Cardiac muscle cell (in vitro differentiated cells and primary cell): ENCODE measurements at regions not wholly inside any gene's neighbourhood (a gene's known extent, or its start where the extent isn't known, plus 50 kb on each side); places are given as distances from the start of the nearest gene placed in this dataset.
"Not testable (repeated sequence)": the region's sequence is repeated elsewhere in the genome, so short reads cannot be mapped to it uniquely, and the experiment has no call there.

Source experiments
- DNase-seq, 2 donors: peaks; one replicate each; pipeline versions ENCODE4 v3.0.0 to v3.0.0-alpha.2; 2010 to 2017; ENCODE audit warnings: low read depth in 1 of 2, low spot score in 1 of 2
- H3K27ac ChIP-seq: fragments of 200-600 bp; sonication (generic); 2 replicates; pipeline ENCODE4 v1.5.1; 2016
- H3K27me3 ChIP-seq: fragments of 200-600 bp; sonication (generic); 2 replicates; pipeline ENCODE4 v1.6.0; 2016; ENCODE audit warnings: control low read depth
- H3K36me3 ChIP-seq: fragments of 200-600 bp; sonication (generic); 2 replicates; pipeline ENCODE4 v1.5.1; 2016; ENCODE audit warnings: control low read depth
- H3K4me1 ChIP-seq: fragments of 200-600 bp; sonication (generic); 2 replicates; pipeline ENCODE4 v1.8.1; 2017; ENCODE audit warnings: low read depth, mild to moderate bottlenecking, mixed run types
- H3K4me3 ChIP-seq: fragments of 200-600 bp; sonication (generic); 2 replicates; pipeline ENCODE4 v1.5.1; 2016; ENCODE audit warnings: mild to moderate bottlenecking
- H3K9me3 ChIP-seq: fragments of 200-600 bp; sonication (generic); 2 replicates; pipeline ENCODE4 v1.5.1; 2017; ENCODE audit warnings: low read depth, mild to moderate bottlenecking, control low read depth
- TF ChIP-seq, protein P1 (sequence below): IDR thresholded peaks from 2 replicates; pipeline ENCODE4 v1.5.1; 2012; ENCODE audit warnings: low read depth, mild to moderate bottlenecking, low read length

DNA sequence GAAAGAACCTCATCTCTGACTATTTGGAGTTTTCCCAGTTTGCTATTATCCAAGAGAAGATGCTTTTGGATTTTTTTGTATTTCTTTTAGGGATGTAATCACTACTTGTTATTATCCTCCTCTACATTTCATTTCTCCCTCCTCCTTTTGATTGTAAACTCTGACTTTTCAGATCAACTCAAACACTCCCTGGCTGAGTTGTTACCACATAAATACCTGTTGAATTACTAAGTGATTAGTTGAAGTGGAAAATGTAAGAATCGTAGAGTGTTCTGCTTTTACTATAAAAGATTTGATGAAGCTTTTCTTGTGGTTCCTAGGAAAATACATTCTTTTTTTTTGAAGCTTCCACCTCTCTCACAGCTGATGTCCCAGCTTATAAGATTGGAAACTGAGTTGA, 164.1 kb upstream of the C1GALT1 start:
- Histone ChIP-seq H3K27ac (no peak overlapping the region), H3K36me3 (no peaks in the 10 kb centered on the region), H3K4me1 (no peaks in the 10 kb centered on the region), H3K27me3 (no peaks in the 10 kb centered on the region), H3K9me3 (no peaks in the 10 kb centered on the region), H3K4me3 (no peak overlapping the region)
- no peak for DNase-seq
- TF ChIP-seq, protein P1, sequence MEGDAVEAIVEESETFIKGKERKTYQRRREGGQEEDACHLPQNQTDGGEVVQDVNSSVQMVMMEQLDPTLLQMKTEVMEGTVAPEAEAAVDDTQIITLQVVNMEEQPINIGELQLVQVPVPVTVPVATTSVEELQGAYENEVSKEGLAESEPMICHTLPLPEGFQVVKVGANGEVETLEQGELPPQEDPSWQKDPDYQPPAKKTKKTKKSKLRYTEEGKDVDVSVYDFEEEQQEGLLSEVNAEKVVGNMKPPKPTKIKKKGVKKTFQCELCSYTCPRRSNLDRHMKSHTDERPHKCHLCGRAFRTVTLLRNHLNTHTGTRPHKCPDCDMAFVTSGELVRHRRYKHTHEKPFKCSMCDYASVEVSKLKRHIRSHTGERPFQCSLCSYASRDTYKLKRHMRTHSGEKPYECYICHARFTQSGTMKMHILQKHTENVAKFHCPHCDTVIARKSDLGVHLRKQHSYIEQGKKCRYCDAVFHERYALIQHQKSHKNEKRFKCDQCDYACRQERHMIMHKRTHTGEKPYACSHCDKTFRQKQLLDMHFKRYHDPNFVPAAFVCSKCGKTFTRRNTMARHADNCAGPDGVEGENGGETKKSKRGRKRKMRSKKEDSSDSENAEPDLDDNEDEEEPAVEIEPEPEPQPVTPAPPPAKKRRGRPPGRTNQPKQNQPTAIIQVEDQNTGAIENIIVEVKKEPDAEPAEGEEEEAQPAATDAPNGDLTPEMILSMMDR = no peak

GRCh38 chr7:7032221-7032620, 150.1 kb upstream of the C1GALT1 start:
- no peak overlapping the region for H3K27ac ChIP-seq
- no peaks in the 10 kb centered on the region for H3K4me1 ChIP-seq
- no peak overlapping the region for H3K4me3 ChIP-seq
- TF ChIP-seq, protein P1 = no peak
- no peaks in the 10 kb centered on the region for H3K27me3 ChIP-seq
- H3K9me3 ChIP-seq = no peaks in the 10 kb centered on the region
- no peak for DNase-seq
- H3K36me3 ChIP-seq = no peaks in the 10 kb centered on the region

GRCh38 chr7:7035851-7036250, 146.5 kb upstream of the C1GALT1 start:
- TF ChIP-seq, protein P1 = no peak
- DNase-seq = no peak
- Histone ChIP-seq H3K27ac (no peak overlapping the region), H3K4me1 (no peaks in the 10 kb centered on the region), H3K36me3 (no peaks in the 10 kb centered on the region), H3K9me3 (no peaks in the 10 kb centered on the region), H3K27me3 (no peaks in the 10 kb centered on the region), H3K4me3 (no peak overlapping the region)

GRCh38 chr7:7042286-7042893, 140.0 kb upstream of the C1GALT1 start:
- H3K9me3 ChIP-seq, H3K27ac ChIP-seq, H3K36me3 ChIP-seq, H3K4me1 ChIP-seq, H3K27me3 ChIP-seq, DNase-seq, H3K4me3 ChIP-seq: not testable (repeated sequence)

- H3K27ac ChIP-seq = no peak overlapping the region
- TF ChIP-seq, protein P1 = no peak
- no peaks in the 10 kb centered on the region for H3K27me3 ChIP-seq
- no peaks in the 10 kb centered on the region for H3K9me3 ChIP-seq
- no peak overlapping the region for H3K4me3 ChIP-seq
- no peaks in the 10 kb centered on the region for H3K36me3 ChIP-seq
- DNase-seq = no peak
- no peaks in the 10 kb centered on the region for H3K4me1 ChIP-seq
Measured at GRCh38 chr7:7044806-7045205, 137.5 kb upstream of the C1GALT1 start.

DNA sequence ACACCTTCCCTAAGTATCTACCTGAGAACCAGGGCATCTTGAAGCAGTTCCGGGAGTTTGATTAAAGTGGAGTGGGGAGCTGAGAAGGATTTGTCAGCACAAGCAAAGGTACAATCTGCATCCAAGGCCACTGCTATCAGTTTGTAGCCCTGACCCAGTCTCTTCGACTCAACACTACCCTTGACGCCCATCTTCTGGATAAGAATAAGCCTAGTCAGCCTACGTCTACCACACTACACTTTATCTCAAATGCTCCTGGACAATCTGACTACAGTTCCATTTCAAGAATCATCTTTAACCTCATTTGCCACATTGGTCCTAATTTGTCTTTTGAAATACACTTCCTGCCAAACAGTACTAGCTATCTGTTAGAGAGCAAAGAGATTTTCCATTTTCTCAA, 134.1 kb upstream of the C1GALT1 start:
- DNase-seq = no peak
- H3K9me3 ChIP-seq = no peaks in the 10 kb centered on the region
- TF ChIP-seq, protein P1 = no peak
- no peak overlapping the region for H3K4me3 ChIP-seq
- H3K36me3 ChIP-seq = no peaks in the 10 kb centered on the region
- H3K27me3 ChIP-seq = no peaks in the 10 kb centered on the region
- no peaks in the 10 kb centered on the region for H3K4me1 ChIP-seq
- H3K27ac ChIP-seq = no peak overlapping the region
